Fibroblast of mammary gland (primary cell): ENCODE measurements at regions not wholly inside any gene's neighbourhood (a gene's known extent, or its start where the extent isn't known, plus 50 kb on each side); places are given as distances from the start of the nearest gene placed in this dataset.

Source experiments
- DNase-seq: peaks from one replicate; pipeline ENCODE4 v3.0.0-alpha.2; 2010; ENCODE audit warnings: low read depth
- H3K4me3 ChIP-seq: 2 replicates; pipeline ENCODE4 v1.5.1; 2011; ENCODE audit warnings: low read depth, mild to moderate bottlenecking, low read length, moderate library complexity; ENCODE audit not compliant: control insufficient read depth
- TF ChIP-seq, protein P1 (sequence below): conservative IDR thresholded peaks from 2 replicates; pipeline ENCODE4 v1.5.1; 2011; ENCODE audit warnings: low read depth, low read length, inconsistent platforms; ENCODE audit not compliant: control insufficient read depth, insufficient read depth

GRCh38 chr11:92330114-92330513 lies 105.5 kb downstream of the FAT3 start:
- no peak for DNase-seq
- no peak overlapping the region for H3K4me3 ChIP-seq

DNA sequence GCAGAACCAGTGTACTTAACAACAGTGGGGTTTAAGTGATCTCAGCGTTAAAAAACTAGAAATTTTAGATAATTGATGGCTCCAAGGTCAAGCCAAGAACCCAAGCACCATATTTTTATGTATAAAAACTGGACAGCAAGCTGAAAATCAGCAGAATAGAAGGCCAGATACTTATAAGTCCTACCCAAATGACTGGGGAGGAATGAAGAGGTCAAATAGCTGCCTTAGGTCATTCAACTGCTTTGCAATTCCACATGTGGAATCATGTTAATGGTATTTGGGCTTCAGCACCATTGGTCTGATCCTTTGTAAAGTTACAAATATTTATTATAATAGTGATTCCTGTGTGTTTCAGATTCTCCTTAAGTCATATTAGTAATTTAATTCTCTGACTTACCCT lies 108.4 kb downstream of the FAT3 start:
- H3K4me3 ChIP-seq, result no peak overlapping the region
- DNase-seq, result peak; percentile 41
- TF ChIP-seq, protein P1, sequence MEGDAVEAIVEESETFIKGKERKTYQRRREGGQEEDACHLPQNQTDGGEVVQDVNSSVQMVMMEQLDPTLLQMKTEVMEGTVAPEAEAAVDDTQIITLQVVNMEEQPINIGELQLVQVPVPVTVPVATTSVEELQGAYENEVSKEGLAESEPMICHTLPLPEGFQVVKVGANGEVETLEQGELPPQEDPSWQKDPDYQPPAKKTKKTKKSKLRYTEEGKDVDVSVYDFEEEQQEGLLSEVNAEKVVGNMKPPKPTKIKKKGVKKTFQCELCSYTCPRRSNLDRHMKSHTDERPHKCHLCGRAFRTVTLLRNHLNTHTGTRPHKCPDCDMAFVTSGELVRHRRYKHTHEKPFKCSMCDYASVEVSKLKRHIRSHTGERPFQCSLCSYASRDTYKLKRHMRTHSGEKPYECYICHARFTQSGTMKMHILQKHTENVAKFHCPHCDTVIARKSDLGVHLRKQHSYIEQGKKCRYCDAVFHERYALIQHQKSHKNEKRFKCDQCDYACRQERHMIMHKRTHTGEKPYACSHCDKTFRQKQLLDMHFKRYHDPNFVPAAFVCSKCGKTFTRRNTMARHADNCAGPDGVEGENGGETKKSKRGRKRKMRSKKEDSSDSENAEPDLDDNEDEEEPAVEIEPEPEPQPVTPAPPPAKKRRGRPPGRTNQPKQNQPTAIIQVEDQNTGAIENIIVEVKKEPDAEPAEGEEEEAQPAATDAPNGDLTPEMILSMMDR, result no peak

More at GRCh38 chr11:92330114-92330513, 105.5 kb downstream of the FAT3 start:
- TF ChIP-seq, protein P1, result no peak

DNA sequence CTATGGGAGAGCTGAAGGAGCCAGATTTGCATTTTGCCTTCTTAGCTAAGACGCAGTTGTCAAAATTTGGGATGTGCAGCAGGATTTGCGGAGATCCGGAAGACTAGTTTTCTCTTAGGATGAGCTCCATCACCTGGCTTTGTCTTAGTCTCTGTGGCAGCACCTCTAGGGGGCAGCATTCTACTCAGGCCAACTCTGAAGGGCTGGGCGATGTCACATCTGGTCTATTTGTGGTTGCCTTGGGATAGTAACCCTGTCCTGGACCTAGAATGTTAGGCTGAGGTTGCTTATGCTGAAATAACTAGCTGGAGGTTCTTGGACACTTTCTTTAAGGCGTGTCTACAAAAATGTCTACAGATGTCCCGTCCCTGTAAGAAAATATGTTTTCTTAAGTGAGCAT lies 116.2 kb downstream of the FAT3 start:
- TF ChIP-seq, protein P1, result peak; percentile 56
- no peak overlapping the region for H3K4me3 ChIP-seq
- DNase-seq, result peak; percentile 42

DNA sequence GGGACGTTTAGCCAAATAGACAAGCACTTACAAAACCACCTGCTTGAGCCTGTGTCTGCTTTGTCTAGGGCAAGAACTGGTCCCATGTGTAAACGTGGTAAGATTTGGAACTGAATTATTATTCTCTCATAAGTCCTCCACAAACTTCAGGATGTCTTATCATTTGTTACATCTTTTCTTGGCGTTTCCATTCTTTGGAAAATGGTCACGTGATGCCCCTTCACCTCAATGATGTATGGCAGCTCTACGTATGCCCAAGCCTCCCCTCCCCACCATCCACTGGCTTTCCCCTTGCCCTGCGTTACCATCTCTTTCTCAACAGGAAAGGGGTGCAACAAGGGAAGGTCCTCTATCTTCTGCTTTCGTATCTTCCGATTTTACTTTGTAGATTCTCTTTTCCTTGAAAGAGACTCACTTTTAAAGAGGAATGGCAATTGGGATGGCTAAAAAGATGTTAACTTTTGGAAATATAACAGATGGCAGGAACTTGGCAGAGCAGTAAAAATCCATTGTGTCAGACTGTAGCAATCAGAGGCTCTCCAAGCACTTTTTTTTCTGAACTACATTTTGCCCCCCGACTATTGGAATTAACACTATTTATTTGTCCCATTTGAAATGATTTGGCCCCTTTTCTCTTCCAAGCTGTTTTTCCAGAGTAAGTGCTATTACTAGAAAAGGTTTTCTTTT lies 117.6 kb downstream of the FAT3 start:
- TF ChIP-seq, protein P1, result no peak
- H3K4me3 ChIP-seq, result no peak overlapping the region
- DNase-seq, result no peak

DNA sequence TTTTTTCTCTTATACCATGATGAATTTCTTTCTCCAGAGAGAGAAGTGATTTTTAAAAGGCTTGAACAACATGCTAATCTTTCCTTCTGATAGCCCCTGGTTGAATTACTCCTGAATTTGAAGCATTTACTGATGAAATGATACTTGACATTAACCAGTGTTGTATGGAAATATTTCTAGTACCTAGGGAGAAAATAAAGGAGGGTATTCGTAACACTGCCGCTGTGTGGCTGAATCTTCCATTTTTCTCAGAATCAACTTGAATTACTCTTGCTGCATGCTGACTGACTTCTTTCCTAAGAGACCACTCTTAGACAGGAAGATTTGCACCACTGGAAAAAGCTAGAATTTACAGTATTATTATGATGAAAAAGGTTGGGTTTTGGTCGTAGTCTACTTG lies 118.3 kb downstream of the FAT3 start:
- H3K4me3 ChIP-seq, result no peak overlapping the region
- TF ChIP-seq, protein P1, result no peak
- DNase-seq, result no peak

- no peak for DNase-seq
- TF ChIP-seq, protein P1, result no peak
Measured at GRCh38 chr11:92346220-92346619, 121.6 kb downstream of the FAT3 start.

More at GRCh38 chr11:92346220-92346619, 121.6 kb downstream of the FAT3 start:
- H3K4me3 ChIP-seq, result no peak overlapping the region
